Liver (tissue), 3 donors: ENCODE measurements at regions not wholly inside any gene's neighbourhood (a gene's known extent, or its start where the extent isn't known, plus 50 kb on each side); places are given as distances from the start of the nearest gene placed in this dataset.

ENCODE experiments used
- ATF3 ChIP-seq: IDR thresholded peaks from 2 replicates; pipeline ENCODE4 v1.6.1; 2016; ENCODE audit warnings: antibody characterized with exemption
- CTCF ChIP-seq: fragments of 150-350 bp; IDR thresholded peaks from 2 replicates; pipeline ENCODE4 v1.5.1; 2017; ENCODE audit warnings: improper control_type of control experiment, low read depth, low read length; ENCODE audit not compliant: missing input control
- EGR1 ChIP-seq, 2 donors: IDR thresholded peaks; 2 replicates each; pipeline ENCODE4 v1.6.1; 2016 to 2018; ENCODE audit warnings: antibody characterized with exemption in 2 of 2, low read depth in 2 of 2
- HNF4A ChIP-seq, 2 donors: conservative IDR thresholded peaks; 2 replicates each; pipeline ENCODE4 v1.6.1; 2016; ENCODE audit warnings: antibody characterized with exemption in 2 of 2, mild to moderate bottlenecking in 2 of 2
- HNF4G ChIP-seq: IDR thresholded peaks from 2 replicates; pipeline ENCODE4 v1.6.1; 2016; ENCODE audit warnings: antibody characterized with exemption
- JUND ChIP-seq, 2 donors: IDR thresholded peaks; 2 replicates each; pipeline ENCODE4 v1.6.1; 2016; ENCODE audit warnings: antibody characterized with exemption in 2 of 2
- MAX ChIP-seq: IDR thresholded peaks from 2 replicates; pipeline ENCODE4 v1.6.1; 2016; ENCODE audit warnings: antibody characterized with exemption
- RAD21 ChIP-seq, 2 donors: IDR thresholded peaks; 2 replicates each; pipeline ENCODE4 v1.6.1; 2016; ENCODE audit warnings: antibody characterized with exemption in 2 of 2, mild to moderate bottlenecking in 2 of 2
- REST ChIP-seq: IDR thresholded peaks from 2 replicates; pipeline ENCODE4 v1.6.1; 2016; ENCODE audit warnings: antibody characterized with exemption, mild to moderate bottlenecking
- RXRA ChIP-seq, 2 donors: IDR thresholded peaks; 2 replicates each; pipeline ENCODE4 v1.6.1; 2017 to 2018; ENCODE audit warnings: antibody characterized with exemption in 2 of 2, mild to moderate bottlenecking in 1 of 2
- SP1 ChIP-seq: IDR thresholded peaks from 2 replicates; pipeline ENCODE4 v1.6.1; 2018; ENCODE audit warnings: antibody characterized with exemption, mild to moderate bottlenecking
- TAF1 ChIP-seq: conservative IDR thresholded peaks from 2 replicates; pipeline ENCODE4 v1.6.1; 2016; ENCODE audit warnings: antibody characterized with exemption, mild to moderate bottlenecking
- YY1 ChIP-seq: IDR thresholded peaks from 2 replicates; pipeline ENCODE4 v1.6.1; 2016; ENCODE audit warnings: antibody characterized with exemption, mild to moderate bottlenecking
- donor health status: healthy.
- donor health status: healthy.

- TF ChIP-seq CTCF: no peak
- TF ChIP-seq EGR1 (IDR thresholded peaks at IDR 0.05; ENCODE audit: low read depth in 2 of 2): no peak
- no peak for TF ChIP-seq REST
- TF ChIP-seq RAD21 (IDR thresholded peaks at IDR 0.05): no peak
- TF ChIP-seq SP1: no peak
- TF ChIP-seq MAX: no peak
- TF ChIP-seq TAF1: no peak
- no peak for TF ChIP-seq JUND (IDR thresholded peaks at IDR 0.05)
- TF ChIP-seq RXRA (IDR thresholded peaks at IDR 0.05): no peak
- TF ChIP-seq HNF4A (conservative IDR thresholded peaks at IDR 0.05): no peak
- no peak for TF ChIP-seq YY1
- TF ChIP-seq HNF4G: no peak
- TF ChIP-seq ATF3: no peak
These were observed 323.0 kb downstream of the PLPP3 start for GRCh38 chr1:56256153-56257000.
